HG03354 (cell line): ENCODE measurements at regions not wholly inside any gene's neighbourhood (a gene's known extent, or its start where the extent isn't known, plus 50 kb on each side); places are given as distances from the start of the nearest gene placed in this dataset.

Source experiments
- ATAC-seq: cut with Tn5 transposase; IDR thresholded peaks from one replicate; pipeline ENCODE4 v1.9.1; 2021; ENCODE audit warnings: mild to moderate bottlenecking; ENCODE audit not compliant: unreplicated experiment, poor library complexity, severe bottlenecking

DNA sequence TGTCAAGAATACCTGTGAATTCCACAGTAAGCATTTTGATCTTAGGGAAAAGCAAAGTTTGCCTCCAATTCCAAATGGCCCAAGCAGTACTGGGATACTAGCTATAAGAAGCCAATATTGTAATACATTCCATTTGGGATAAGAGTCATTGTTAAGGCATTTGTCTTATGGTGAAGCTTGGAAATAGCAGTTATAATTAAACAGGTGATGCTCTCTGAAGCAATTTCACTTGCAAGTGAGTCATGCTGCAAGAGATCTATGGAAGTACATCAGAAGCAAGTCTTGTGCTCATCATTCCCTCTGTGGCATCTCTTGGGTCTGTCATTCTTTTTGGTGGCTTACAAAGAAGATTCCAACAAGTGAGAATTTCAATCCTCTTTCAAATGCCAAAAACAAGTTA is 386.4 kb upstream of the RPS6KA3 start:
- ATAC-seq = no peak

DNA sequence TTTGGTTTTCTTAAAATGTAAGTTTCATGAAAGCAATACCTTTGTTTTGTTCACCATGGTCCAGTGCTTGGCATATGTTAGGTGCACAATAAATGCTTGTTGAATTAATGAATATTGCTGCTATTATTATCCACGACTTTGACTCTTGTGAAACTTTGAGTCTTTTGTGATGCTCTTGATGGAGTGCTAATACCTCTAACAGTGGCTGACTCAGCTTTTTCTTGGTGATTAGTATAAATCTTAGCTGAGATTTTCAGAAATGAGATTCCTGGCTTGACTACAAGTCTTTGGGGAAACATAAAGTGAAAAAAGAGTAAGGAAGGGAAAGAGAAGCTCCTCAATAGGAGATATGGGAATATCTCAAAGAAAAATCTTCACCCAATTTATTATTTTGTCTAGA is 375.2 kb upstream of the RPS6KA3 start:
- no peak for ATAC-seq

DNA sequence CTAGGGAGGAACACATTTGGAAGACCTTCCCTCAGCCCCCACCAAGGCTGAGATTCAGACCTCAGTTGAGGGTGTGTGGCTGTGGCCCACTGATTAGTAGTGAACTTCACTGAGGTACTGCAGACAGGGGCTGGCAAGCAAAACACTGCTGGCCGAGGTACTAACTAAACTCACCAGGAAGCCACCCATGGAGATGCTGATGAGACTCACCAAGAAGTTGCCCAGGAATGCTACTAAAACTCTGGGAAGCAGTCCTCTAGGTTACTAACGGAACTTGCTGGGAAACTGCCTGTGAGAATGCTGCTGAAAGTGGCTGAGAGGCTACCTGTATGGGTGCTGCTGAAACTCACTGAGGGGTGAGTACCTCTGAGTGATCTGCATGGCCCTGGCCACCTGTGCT is 372.4 kb upstream of the RPS6KA3 start:
- no peak for ATAC-seq

DNA sequence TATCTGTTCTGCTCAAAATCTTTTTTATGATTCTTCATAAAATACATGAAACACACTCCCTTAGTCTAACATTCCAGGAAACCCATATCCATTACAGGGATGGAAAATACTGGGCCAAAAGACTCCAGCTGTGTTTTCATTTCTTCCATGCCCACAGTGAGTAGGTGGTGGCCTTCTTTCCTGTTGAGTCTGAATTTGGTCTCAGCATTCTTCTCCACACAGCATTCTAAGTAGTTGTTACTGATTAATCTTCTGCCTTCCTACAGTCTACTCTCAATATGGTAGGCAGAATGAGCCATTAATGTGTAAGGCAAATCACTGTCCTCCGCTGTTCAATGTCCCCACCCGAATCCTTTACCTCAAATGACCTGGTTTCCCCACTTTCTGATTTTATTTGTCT is 370.6 kb upstream of the RPS6KA3 start:
- ATAC-seq = no peak

DNA sequence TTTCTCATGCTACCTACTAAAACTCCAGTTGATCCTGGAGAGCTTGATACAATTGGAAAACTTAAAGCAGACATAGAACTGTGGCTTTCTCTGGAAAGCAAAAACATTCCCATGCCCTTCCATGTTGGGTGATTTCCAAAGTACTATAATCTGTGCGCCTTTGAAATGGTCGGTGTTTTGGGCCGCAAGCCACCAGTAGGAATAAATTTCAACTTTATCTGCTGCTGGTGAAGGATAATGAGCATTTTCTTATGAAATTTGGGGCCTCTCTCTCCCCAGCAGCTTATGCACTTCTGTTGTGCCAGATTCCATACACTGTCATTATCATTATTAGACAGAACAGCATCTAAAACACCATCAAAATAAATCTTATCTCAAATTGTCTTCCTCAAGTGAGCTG is 366.7 kb upstream of the RPS6KA3 start:
- no peak for ATAC-seq

DNA sequence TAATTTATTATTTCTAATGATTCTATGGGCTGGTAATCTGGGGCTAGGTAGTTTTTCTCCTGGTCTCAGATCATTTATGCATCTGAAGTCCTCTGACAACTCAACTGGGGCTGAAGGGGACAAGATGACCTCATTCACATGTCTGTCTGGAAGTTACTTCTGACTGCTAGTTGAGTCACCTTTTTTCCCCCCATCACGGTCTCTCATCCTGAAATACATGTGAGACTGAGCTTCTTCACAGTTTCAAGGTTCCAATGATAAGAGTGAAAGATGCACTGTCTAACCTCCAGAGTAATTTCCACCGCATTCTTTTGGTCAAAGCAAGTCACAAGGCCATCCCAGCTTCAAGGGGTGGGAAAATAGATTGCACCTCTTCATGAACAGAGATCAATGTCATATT is 356.7 kb upstream of the RPS6KA3 start:
- no peak for ATAC-seq

DNA sequence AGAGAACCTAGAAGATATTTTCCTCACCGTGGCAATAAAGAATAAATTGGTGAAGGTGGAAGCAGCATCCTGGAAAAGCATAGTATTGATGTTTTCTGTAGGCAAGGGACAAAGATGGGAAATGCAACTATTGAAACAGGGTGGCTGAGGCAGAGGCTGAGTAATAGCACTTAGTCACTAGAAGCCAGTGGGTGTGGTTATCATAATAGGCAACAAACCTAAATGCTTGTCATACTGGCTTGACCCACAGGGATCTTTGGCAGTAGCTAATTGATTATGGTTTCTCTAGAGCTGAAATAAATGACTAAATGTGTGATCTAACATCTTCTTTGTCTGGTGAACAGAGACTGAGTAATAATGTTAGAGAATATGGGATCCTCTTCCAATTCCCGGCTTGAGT is 353.6 kb upstream of the RPS6KA3 start:
- no peak for ATAC-seq

DNA sequence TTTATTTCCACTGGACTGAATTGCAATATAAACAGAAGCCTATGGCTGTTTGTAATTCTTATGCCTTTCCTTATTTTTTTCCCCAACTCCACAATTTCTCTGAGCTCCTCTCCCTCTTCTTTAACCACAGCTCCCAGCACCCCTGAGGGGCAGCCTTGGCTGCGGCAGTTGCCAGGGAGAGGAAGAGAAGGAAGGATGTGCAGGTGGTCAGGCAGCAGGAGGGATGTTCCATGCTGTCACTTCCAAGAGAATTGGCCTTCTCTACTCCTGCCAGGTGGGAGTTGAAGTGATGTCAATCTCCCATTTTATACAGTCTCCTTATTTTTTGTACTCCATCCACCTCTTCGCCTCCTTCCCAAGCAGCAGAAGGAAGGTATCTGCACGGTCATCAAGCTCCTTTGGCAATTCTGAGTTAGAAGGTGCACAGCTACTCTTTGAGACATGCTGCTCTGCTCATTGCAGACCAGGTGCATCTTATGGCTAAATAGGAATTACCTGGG is 343.3 kb upstream of the RPS6KA3 start:
- ATAC-seq = no peak

DNA sequence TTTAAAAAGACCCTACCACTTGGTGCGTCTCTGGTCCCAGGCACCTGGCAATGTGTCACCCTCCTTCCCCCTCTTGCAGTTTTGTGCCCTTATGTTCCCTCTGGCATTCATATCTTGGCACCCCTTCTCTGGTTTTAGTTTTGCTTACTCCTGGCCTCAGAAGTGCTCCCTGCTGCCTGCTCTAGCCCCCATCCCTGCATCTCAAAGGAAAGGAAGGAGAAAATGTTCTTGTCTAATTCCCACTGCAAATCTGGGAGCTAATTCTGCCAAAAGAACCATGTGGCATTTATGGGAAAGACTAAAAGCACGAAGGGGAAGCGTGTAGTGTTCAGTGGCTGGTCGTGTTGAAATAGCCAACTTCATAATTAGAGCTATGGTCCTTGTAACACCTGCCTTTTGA is 340.1 kb upstream of the RPS6KA3 start:
- ATAC-seq = no peak

DNA sequence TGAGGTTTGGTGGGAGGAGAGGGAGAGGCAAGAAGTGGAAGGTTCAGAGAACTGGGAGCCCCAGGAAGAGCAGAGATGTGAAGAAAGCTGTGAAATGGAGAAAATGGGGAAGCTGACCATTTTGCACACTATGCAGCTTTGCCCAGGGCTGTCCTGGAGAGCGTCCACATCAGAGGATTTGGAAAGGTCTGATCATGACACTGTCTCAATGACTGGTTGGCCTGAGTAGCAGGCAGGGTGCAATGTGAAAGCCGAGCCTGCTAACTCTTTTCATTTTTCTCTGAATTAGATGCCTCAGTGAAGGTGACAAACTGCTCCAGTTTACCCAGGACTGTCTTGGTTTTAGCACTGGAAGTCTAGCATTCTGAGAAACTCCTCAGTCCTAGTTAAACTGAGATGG is 330.1 kb upstream of the RPS6KA3 start:
- ATAC-seq = no peak

DNA sequence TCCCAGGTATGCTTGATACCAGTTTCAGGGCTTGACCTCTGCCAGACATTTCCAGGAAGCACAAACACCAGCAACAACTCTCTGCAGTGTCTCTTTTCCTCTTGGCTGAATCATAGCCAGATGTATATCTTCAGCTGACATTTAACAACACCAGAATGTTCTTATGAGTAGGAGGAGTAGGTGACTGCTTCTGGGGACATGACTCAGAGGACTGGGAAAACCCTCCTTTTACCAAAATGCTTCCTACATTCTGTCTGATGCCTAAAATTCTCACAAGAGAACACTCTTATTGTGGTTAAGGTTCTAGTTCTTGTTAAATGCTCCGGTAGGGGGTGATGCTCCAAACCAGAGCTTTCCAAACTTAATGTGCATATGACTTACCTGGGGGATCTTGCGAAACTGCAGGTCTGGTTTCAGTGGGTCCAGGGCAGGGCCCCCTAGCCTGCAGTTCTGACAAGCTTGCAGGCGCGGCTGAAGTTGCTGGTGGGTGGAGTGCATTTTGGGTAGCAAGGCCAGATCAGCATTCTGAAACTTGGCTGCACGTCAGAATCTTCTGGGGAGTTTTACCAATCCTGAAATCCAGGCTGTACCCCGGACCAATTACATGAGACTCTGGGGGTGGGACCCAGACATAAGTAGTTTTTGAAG is 329.3 kb upstream of the RPS6KA3 start:
- no peak for ATAC-seq

DNA sequence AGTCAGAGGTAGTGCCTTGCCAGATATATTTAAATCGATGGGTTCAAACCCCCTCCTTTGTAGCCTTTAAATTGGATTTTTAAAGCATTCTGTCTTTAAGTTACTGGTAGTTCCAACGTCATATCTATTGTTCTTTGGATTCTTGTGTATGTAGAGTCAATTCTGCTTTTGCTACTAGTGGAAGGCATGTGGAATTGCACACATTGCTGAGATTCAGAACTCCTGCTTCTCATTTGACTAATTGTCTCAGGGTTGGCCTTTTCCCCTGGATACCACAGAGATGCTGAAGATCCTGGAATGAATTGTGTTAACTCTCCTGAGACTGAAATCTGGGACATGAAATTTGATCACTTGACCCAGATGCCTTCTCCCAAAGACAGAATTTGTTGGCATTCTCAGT is 328.3 kb upstream of the RPS6KA3 start:
- no peak for ATAC-seq

DNA sequence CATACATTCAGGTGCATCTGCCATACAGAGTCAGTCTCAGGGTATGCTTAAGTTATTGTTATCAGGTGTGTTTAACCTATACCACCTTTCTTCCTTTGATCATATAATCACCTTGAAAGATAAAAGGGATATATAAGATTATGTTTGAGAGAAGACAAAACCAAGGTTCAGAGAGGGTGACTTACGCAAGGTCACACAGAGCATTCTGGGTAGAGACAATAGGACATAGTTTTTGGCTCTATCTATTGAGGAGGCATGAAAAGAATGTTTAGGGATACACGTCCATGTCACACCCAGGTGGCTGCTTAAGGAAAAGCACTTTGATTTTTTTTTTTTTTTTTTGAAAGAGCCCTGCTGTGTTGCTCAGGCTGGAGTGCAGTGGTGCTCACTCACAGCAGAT is 327.1 kb upstream of the RPS6KA3 start:
- ATAC-seq = no peak

DNA sequence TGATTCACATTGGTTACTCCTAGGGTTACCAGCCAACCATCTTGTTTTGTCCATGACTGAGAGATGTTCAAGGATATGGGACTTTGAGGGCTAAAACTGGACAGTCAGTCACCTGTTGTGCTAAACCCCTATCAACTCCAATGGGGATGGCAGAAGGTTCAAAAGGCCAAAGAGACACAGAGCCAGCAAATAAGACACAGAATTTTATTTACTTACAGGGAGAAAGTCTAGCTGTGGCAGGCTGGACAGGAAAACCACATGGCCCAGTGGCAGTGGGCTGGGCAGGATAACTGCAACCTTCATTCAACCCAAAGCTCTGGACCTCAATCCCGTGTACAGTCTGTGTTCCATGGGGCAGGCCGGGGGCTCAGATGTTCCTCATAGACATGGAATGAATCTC is 326.7 kb upstream of the RPS6KA3 start:
- ATAC-seq = no peak

DNA sequence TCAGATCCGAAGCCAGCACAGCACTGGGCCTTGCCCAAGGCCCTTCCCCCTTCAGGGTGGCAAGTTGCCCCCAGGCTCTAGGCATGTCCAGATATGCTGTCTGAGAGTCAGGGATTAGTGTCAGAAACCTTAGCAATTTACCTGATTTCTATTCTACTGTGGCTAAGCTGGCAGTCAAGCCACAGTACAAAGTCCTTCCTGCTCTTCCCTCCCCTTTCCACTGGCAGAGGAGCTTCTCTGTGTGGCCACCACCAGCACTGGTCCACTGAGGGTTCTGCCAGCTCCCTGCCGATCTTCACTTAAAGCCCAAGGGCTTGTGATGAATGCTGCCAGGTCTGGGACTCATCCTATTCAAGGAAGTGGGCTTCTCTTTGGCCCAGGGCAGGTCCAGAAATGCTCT is 324.5 kb upstream of the RPS6KA3 start:
- ATAC-seq = no peak

DNA sequence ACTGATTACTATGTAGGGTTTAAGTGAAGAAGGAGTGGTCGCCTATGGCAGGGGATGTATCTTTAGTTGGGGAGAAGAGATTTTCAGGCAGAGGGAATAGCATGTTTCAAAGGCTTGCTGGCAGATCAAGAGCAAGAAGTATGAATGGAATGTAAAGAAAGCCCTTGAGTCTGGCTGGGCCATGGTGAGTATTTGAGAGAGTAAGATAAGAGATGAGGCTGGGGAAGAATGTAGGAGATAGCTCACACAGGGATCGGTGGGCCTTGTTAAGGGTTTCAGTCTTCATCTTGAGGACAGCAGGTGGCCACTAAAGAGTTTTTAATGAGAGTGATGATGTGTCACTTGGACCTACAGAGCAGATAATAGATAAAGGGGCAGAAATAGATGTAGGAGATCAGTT is 319.1 kb upstream of the RPS6KA3 start:
- no peak for ATAC-seq

DNA sequence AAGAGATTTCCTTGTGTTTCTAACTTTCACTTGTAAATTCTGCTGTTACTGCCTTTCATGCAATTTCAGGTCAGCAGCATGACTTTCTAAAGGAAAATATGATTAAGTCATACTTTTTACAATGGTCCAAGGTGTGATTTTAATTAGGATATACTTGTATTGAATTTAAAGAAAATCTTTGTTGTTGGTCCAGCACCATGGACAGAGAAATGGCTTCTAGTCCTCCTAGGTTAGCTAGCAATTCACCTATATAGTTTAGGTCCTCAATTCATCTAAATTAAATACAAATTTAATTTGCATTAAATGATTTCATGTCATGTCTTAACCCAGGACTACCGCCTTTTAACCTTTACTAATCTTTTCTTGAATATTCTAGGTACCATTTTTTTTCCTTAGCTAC is 304.9 kb upstream of the RPS6KA3 start:
- no peak for ATAC-seq

DNA sequence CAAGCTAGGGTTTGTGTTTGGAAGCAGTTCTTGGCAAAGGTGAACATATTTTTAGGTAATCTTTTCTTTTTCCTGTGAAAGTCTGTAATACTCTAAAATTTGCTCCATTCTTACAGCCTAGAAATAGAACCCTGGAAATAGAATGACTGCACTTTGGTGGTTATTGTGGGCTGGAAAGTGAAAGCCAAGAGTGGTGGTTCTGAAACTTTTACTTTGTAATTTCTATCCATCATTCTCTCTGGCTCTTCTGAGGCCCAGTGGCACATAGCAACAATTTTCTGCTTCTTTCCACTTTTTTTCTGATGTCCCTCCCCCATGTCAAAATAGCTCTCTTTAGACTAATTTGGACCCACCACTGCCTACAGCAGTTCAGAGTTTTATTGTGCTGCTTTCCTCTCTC is 300.4 kb upstream of the RPS6KA3 start:
- no peak for ATAC-seq

DNA sequence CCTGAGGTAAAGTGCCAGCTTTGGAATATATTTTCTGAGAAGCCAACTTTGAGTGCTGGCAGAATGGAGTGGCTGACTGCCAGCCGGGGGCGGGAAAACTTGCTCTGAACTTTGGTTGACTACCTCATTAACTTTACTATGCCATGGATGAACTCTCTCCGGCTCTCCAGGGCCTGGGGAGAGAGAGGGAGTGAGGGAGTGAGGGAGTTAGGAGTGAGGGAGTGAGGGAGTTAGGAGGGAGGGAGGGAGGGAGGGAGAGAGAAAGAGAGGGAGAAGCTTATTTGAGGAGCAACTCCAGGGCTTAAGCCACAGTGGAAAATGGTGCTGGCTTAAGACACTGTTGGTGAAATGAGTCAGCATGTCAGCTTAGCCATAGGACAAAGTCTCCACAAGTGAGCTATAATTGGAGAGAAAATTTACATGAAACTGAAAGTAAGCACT is 280.9 kb upstream of the RPS6KA3 start:
- ATAC-seq = peak; percentile 83

DNA sequence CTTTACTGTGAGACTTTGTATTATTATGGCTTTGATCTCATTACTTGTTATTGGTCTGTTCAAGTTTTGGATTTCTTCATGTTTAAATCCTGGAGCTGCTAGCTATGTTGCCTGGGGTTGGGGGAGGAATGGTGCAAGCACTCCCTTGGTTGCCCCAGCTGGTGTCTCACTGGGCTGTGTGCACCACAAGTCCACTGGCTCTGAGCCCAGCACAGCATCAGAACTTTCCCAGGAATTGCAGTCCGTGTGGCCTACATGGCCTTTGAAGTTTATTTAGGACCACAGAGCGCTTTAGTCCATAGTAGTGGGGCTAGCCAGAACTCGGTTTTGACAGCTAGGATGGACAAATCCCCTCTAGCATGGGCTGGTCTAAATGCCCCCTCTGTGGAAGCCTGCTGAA is 278.8 kb upstream of the RPS6KA3 start:
- no peak for ATAC-seq

DNA sequence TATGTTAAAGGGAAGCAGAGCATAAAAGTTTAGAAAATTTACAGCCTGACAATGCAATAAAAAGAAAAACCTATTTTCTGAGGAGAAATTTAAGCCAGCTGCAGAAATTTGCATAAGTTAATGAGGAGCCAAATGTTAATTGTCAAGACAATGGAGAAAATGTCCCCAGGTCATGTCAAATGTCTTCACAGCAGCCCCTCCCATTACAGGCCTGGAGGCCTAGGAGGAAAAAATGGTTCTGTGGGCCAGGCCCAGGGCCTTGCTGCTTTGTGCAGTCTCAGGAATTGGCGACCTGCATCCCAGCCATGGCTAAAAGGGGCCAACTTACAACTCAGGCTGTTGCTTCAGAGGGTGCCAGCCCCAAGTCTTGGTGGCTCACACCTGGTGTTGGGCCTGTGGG is 275.4 kb upstream of the RPS6KA3 start:
- ATAC-seq = no peak

DNA sequence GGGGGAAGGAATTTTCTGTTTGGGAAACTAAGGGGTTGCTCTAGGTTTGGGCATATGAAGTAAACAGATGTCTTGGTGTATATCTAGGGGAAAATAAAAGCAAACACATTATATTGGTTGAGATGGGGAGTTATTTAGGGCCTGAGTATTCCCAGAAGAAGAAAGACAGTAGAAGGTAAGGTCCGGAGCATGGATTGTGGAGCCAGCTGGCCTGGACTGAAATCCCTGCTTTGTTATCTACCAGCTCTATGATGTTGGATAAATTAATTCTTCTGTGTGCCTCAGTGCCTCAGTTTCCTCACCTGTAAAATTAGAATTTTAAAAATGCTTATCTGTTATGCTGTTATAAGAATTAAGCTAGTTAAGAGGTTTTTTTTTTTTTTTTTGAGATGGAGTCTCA is 272.3 kb upstream of the RPS6KA3 start:
- ATAC-seq = no peak
